ENCODE measurements at regions not wholly inside any gene's neighbourhood (a gene's known extent, or its start where the extent isn't known, plus 50 kb on each side); places are given as distances from the start of the nearest gene placed in this dataset.

DNA sequence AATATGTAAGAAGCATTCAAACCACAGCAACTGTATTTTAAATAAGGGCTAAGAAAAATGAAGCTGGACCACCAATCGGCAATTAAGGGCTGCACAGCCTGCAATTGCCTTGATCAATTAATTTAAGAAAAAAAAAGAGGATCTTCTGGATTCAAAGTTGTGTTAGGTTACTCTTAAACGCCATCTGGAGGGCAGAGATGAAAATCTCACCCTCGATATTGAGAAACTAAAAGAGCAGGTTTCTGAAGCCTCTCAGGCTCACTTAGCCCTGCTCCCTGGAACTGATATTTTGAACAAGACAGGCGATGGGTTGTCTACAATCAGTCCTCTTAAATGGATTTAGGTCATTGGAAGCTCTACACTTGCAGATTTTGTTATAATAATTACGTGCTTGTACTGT, 579.4 kb downstream of the GRXCR1 start:
- no peaks in the 10 kb centered on the region for H3K27me3 ChIP-seq (ENCODE audit: control insufficient read depth in 3 of 3, insufficient read depth in 3 of 3, low read length in 2 of 3)

GRCh38 chr4:43481526-43481925, 589.0 kb downstream of the GRXCR1 start:
- no peak for DNase-seq
- Histone ChIP-seq H3K9me3 (ENCODE audit: control insufficient read depth in 4 of 4, insufficient read depth in 3 of 4, low read length in 3 of 4) (peaks cover 0 to 2% (median 0%) of the 10 kb centered on the region in 4 donors), H3K36me3 (ENCODE audit: control insufficient read depth in 4 of 4, insufficient read depth in 4 of 4, low read length in 4 of 4) (no peaks in the 10 kb centered on the region), H3K9ac (ENCODE audit: insufficient read depth in 1 of 2, low read length in 2 of 2) (no peak overlapping the region), H3K27ac (ENCODE audit: low read depth in 1 of 2, low read length in 1 of 2) (no peak overlapping the region), H3K4me1 (ENCODE audit: control insufficient read depth in 5 of 5, insufficient read depth in 5 of 5, low read length in 5 of 5) (no peaks in the 10 kb centered on the region), H3K27me3 (ENCODE audit: control insufficient read depth in 3 of 3, insufficient read depth in 3 of 3, low read length in 2 of 3) (no peaks in the 10 kb centered on the region), H3K4me3 (no peak overlapping the region)
- WGBS, 2 donors = 41 to 47% methylated on average over 1 of the region's 1 CpG
- no peak for ATAC-seq (ENCODE audit: insufficient read depth, low FRiP score)
- TF ChIP-seq, protein P1, sequence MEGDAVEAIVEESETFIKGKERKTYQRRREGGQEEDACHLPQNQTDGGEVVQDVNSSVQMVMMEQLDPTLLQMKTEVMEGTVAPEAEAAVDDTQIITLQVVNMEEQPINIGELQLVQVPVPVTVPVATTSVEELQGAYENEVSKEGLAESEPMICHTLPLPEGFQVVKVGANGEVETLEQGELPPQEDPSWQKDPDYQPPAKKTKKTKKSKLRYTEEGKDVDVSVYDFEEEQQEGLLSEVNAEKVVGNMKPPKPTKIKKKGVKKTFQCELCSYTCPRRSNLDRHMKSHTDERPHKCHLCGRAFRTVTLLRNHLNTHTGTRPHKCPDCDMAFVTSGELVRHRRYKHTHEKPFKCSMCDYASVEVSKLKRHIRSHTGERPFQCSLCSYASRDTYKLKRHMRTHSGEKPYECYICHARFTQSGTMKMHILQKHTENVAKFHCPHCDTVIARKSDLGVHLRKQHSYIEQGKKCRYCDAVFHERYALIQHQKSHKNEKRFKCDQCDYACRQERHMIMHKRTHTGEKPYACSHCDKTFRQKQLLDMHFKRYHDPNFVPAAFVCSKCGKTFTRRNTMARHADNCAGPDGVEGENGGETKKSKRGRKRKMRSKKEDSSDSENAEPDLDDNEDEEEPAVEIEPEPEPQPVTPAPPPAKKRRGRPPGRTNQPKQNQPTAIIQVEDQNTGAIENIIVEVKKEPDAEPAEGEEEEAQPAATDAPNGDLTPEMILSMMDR (IDR thresholded peaks at IDR 0.05; ENCODE audit: control extremely low read depth, extremely low read depth) = no peak

More for the DNA sequence above, 579.4 kb downstream of the GRXCR1 start:
- no peak for DNase-seq
- Histone ChIP-seq H3K4me3 (no peak overlapping the region), H3K9me3 (ENCODE audit: control insufficient read depth in 4 of 4, insufficient read depth in 3 of 4, low read length in 3 of 4) (peaks cover 0 to 23% (median 9%) of the 10 kb centered on the region in 4 donors), H3K4me1 (ENCODE audit: control insufficient read depth in 5 of 5, insufficient read depth in 5 of 5, low read length in 5 of 5) (no peaks in the 10 kb centered on the region), H3K36me3 (ENCODE audit: control insufficient read depth in 4 of 4, insufficient read depth in 4 of 4, low read length in 4 of 4) (no peaks in the 10 kb centered on the region), H3K9ac (ENCODE audit: insufficient read depth in 1 of 2, low read length in 2 of 2) (no peak overlapping the region), H3K27ac (ENCODE audit: low read depth in 1 of 2, low read length in 1 of 2) (no peak overlapping the region)
- TF ChIP-seq, protein P1 (IDR thresholded peaks at IDR 0.05; ENCODE audit: control extremely low read depth, extremely low read depth) = no peak
- ATAC-seq (ENCODE audit: insufficient read depth, low FRiP score) = no peak
- WGBS, 2 donors = 71 to 82% methylated on average over 5 of the region's 5 CpGs

DNA sequence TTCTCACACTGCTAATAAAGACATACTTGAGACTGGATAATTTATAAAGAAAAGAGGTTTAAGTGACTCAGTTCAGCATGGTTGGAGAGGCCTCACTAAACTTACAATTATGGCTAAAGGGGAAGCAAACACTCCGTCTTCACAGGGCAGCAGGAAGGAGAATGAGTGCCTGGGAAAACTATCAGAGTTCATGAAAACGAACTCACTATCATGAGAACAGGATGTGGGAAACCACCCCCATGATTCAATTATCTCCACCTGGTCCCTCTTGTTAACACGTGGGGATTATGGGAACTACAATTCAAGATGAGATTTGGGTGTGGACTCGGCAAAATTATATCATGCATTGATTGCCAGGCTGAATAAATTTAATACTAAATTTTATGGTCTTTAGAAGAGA, 592.7 kb downstream of the GRXCR1 start:
- ATAC-seq (ENCODE audit: insufficient read depth, low FRiP score) = no peak
- no peak overlapping the region for H3K27ac ChIP-seq (ENCODE audit: low read depth in 1 of 2, low read length in 1 of 2)
- H3K9me3 ChIP-seq (ENCODE audit: control insufficient read depth in 4 of 4, insufficient read depth in 3 of 4, low read length in 3 of 4) = no peaks in the 10 kb centered on the region
- no peak overlapping the region for H3K4me3 ChIP-seq
- 34 to 38% methylated on average over 4 of the region's 4 CpGs for WGBS, 2 donors
- DNase-seq = no peak
- no peak overlapping the region for H3K9ac ChIP-seq (ENCODE audit: insufficient read depth in 1 of 2, low read length in 2 of 2)
- H3K27me3 ChIP-seq (ENCODE audit: control insufficient read depth in 3 of 3, insufficient read depth in 3 of 3, low read length in 2 of 3) = no peaks in the 10 kb centered on the region
- H3K36me3 ChIP-seq (ENCODE audit: control insufficient read depth in 4 of 4, insufficient read depth in 4 of 4, low read length in 4 of 4) = no peaks in the 10 kb centered on the region
- no peaks in the 10 kb centered on the region for H3K4me1 ChIP-seq (ENCODE audit: control insufficient read depth in 5 of 5, insufficient read depth in 5 of 5, low read length in 5 of 5)
- TF ChIP-seq, protein P1 (IDR thresholded peaks at IDR 0.05; ENCODE audit: control extremely low read depth, extremely low read depth) = no peak

GRCh38 chr4:43496188-43496587, 603.7 kb downstream of the GRXCR1 start:
- Histone ChIP-seq H3K27ac (ENCODE audit: low read depth in 1 of 2, low read length in 1 of 2) (no peak overlapping the region), H3K9ac (ENCODE audit: insufficient read depth in 1 of 2, low read length in 2 of 2) (no peak overlapping the region), H3K4me1 (ENCODE audit: control insufficient read depth in 5 of 5, insufficient read depth in 5 of 5, low read length in 5 of 5) (no peaks in the 10 kb centered on the region), H3K9me3 (ENCODE audit: control insufficient read depth in 4 of 4, insufficient read depth in 3 of 4, low read length in 3 of 4) (no peaks in the 10 kb centered on the region), H3K27me3 (ENCODE audit: control insufficient read depth in 3 of 3, insufficient read depth in 3 of 3, low read length in 2 of 3) (no peaks in the 10 kb centered on the region), H3K36me3 (ENCODE audit: control insufficient read depth in 4 of 4, insufficient read depth in 4 of 4, low read length in 4 of 4) (no peaks in the 10 kb centered on the region), H3K4me3 (no peak overlapping the region)
- TF ChIP-seq, protein P1 (IDR thresholded peaks at IDR 0.05; ENCODE audit: control extremely low read depth, extremely low read depth) = no peak
- ATAC-seq (ENCODE audit: insufficient read depth, low FRiP score) = no peak
- DNase-seq = peak in 1 of 3 donors; percentile 6

Data from lung (tissue), 11 donors.